A204.1 (cell line): ENCODE measurements at regions not wholly inside any gene's neighbourhood (a gene's known extent, or its start where the extent isn't known, plus 50 kb on each side); places are given as distances from the start of the nearest gene placed in this dataset.

Source experiments
- FAIRE-seq: peaks from 2 replicates; lab custom pipeline; 2012; peaks lifted over from hg19 to GRCh38; lab: Jason Lieb, UNC

DNA sequence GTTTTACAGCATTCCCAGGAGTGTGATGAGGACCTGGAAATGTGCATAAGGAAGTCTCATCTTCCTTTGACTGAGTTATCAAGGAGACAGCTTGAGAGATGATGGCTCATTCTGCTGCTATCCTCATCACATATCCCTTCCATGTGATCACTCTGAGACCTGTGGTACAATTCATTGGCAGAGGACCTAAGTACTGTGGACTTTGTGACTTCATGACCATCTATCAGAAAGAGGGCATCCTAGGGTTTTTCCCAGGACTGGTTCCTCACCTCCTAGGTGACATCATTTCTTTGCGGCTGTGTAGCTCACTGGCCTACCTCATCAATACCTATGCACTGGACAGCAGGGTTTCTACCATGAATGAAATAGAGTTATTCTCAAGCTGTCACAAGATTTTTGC is 172.1 kb upstream of the PLEKHG7 start:
- no peak for FAIRE-seq

- no peak for FAIRE-seq
These were observed 172.8 kb upstream of the PLEKHG7 start for GRCh38 chr12:92529944-92530343.

- no peak for FAIRE-seq
These were observed 174.2 kb upstream of the PLEKHG7 start for GRCh38 chr12:92528586-92528985.

DNA sequence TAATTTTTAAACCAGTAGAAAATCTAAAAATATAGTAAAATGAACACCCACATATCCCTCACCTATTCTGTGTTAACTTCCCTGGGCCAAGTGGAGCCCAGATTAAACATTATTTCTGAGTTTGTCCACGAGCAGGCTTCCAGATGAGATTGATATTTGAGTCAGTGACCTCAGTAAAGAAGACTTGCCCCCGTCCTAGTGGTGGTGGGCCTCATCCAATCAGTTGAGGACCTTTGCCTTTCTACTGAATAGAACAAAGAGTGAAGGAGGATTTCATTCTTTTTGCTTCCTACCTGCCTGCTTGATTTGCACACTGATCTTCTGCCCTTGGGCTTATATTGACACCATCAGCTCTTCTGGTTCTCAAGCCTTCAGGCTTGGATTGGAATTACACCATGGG is 174.7 kb upstream of the PLEKHG7 start:
- FAIRE-seq = no peak

DNA sequence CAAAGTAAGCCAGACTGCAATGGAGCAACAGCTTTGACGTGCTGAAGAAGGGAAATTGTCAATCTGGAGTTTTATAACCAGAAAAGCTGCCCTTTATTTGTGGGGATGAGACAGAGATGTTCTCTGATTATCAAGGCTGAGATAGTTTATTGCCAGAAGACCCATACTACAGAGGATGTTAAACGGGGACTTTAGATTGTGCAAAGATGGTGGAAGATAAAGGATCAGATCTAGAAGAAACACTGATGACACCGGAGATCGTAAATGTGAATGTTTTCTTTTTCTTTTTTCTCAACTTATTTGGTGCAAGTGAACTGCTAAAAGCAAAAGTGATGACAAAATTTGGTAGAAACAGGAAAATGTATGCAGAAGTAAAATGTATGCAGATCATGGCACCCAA is 178.3 kb upstream of the PLEKHG7 start:
- FAIRE-seq = no peak

DNA sequence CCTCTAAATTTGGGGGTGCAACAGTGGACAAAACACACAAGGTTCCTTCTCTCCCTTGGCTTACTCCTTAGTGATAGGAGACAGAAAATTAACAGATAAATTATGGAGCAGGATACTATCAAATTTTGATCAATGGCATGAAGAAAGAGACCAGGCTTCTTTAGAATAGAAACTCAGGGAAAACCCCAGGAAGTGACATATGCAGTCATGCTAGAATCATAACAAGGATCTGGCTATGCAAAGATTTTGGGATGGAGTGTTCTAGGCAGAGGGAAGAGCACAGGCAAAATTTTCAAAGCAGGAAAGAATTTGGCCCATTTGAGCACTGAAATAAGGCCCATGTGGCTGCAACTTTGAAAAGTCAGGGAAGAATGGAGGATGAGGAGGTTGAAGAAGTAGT is 182.3 kb upstream of the PLEKHG7 start:
- no peak for FAIRE-seq

GRCh38 chr12:92519284-92519683 is 183.5 kb upstream of the PLEKHG7 start:
- FAIRE-seq = no peak

DNA sequence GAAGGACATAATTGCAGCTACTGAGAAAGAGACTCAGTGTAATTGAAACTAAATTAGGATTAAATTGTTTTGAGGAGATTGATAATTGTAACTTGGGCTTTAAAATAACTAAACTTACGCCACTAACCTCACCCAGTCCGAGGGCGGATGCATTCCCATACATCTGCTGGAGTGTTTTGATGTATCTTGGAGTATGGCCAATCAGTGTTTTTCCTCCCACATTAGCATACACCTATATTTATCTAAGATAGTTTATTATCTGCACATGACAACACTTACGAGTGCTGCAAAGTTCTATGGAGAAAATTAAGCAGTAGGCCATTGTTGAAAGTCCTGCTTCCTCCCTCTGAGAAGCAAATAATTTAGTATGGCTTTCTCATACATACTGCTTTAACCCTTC is 184.7 kb upstream of the PLEKHG7 start:
- no peak for FAIRE-seq

GRCh38 chr12:92516277-92516600 is 186.6 kb upstream of the PLEKHG7 start:
- FAIRE-seq = no peak

DNA sequence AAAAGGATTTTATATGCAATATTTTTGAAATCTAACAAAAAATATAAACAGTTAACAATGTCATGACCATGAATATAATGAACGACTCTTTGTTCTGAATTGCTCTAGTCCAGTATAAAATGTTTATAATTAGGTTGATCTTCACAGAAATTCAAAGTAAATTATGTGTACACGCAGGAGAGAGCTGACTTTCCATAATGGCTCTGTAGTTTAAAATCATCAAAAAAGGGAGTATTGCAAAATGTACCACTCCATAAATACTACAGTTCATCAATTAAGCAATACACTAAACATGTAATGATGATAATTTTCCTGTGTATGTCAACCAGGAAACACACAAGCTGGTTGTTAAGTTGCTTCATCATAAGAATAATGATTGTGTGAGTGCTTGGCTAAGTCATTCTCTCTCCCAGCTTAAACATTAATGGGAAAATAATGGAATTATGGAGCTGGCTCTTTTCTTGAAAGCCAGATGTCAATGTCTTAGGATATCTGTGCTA is 189.5 kb upstream of the PLEKHG7 start:
- no peak for FAIRE-seq

DNA sequence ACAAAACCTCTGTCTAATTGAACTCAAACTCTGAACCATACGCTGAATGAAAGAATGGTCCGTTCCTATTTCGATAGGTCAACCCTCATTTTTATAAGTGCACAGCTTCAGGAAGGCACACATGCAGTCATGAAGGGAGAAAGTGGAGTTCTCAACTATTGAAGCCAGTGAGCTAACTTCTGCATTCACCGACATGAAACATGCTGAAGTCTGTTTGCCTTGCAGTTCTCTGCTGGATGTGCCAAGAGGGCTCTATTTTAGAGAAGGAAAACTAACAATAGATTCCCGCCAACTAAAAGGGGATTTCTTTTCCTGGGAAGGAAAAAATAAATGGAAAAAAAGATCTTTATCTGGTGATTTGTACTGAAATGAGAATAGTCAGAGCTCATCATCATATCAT is 191.0 kb upstream of the PLEKHG7 start:
- no peak for FAIRE-seq

GRCh38 chr12:92509156-92509738 is 193.5 kb upstream of the PLEKHG7 start:
- FAIRE-seq = no peak

DNA sequence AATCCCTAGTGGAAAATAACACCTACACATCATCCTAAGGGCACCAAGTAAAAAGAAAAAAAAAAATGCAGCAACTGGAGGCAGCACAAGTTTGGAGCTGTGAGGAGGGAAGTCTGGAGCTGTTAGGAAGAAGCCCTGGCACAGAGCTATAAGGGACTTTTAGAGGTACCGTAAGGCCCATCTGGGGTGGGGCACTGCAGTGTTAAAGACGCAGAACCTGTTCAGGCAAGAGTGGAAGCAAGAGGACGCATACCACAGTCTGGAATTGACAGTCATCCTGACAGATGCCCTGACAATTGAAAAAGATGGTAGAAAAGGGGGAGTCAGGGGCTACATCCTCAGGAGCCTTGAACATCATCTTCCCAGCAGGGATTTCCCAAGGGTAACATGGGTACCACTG is 195.9 kb upstream of the PLEKHG7 start:
- no peak for FAIRE-seq

DNA sequence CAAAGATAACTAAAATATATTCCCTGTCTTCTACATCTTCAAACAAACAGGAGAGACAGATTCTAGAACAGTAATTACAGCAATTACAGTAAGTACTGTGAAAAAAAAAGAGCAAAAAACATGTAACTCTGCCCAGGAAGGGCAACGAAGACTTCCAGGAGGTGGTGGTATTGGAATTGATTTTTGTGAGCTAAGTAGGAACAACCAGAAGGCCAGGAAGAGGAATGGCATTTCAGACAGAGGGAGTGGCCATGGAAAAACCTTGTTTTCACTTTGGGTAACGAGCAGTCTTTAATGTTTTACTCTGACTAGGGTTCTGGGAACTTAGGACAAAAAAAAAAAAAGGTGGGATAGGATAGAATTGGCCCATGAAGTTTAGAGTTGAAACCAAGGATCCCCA is 196.3 kb upstream of the PLEKHG7 start:
- no peak for FAIRE-seq

DNA sequence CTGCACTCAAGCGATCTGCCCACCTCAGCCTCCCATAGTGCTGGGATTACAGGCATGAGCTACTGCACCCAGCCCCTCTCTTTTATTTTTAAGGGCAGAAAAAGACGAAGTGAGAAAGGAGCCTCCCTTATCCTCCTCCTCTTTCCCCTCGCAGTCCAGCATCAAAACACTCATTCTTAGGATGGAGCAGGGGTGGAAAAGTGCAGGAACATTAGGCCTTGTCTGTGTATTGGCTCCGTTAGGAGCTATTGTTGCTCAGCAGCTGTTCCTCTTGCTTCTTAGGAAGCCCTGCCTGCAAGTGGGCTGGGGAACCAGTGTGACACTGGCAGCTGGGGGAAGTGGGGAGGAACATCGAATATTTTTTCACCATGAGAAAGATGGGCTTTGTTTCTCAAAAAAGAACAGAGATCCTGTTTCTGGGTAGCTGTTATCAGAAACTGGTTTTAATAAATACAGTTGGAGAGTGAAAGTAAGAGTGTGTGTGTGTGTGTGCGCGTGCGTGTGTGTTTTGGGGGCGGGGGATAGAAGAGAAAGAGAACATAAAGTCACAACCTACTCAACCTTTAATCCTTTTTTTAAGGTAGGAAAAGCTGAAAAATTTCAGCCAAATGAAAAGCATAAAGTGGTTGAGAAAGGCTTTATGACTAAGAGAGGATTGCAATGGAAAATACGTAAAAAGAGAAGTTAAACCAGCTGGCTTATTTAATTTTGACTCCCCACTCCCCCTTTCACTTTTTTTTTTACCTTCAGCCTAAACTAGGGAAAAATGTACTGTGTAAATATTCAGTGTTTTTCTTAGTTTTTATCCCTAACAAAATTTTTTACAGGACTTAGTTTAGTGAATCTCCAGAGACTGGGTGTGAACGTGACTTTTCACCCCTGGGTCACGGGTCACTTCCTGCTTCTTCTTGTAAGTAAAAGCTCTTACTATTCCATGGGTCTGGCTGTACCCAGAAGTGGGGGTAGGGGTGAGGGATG is 197.2 kb upstream of the PLEKHG7 start:
- no peak for FAIRE-seq

DNA sequence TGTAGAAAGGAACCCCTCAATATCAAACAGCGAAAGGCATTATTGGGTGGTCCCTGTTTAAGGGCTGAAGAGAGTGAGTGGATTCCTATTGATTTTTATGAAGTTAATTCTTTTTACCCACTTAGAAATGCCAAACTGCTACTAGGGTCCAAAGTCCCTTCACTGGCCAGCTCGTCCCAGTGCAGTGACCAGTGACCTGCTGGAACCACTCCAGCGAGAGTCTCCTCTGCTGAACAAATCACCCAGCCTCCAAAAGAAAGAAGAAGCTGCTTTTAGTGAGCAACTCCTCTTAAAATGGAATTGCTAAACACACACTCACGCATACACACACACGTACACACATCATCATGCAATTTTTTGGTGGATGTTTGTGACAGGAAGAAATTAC is 198.2 kb upstream of the PLEKHG7 start:
- FAIRE-seq = no peak

- FAIRE-seq = no peak
These were observed 198.7 kb upstream of the PLEKHG7 start for GRCh38 chr12:92503971-92504593.

GRCh38 chr12:92503029-92503931 is 199.5 kb upstream of the PLEKHG7 start:
- FAIRE-seq = no peak

DNA sequence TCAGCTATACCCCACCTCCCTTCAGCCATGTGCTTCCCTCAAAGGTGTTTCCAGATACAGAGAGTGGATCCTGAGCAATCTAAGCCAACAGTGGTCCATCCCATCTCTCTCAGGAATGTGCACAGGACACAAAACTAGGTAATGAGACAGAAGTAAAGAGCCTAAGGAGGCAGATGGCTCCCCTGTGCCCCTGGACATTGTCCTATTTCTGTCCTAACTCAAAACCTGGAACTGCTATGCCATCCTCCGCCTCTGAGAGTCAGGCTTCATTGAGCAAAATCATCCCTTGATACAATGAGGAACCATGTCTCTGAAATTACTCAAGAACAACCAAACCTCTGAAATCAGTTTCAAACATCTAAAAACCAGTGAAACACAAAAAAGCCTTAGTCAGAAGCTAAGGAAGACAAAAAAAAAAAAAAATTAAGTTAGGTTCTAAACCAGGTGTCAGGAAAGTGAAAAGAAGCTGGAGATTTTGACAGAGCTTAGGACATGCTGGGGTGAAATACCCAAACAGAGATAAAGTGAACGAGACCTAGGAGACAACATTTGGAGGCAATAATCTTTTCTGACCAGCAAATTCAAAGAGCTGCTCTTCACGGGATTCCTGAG is 200.3 kb upstream of the PLEKHG7 start:
- no peak for FAIRE-seq

- no peak for FAIRE-seq
These were observed 206.0 kb upstream of the PLEKHG7 start for GRCh38 chr12:92496790-92497189.

DNA sequence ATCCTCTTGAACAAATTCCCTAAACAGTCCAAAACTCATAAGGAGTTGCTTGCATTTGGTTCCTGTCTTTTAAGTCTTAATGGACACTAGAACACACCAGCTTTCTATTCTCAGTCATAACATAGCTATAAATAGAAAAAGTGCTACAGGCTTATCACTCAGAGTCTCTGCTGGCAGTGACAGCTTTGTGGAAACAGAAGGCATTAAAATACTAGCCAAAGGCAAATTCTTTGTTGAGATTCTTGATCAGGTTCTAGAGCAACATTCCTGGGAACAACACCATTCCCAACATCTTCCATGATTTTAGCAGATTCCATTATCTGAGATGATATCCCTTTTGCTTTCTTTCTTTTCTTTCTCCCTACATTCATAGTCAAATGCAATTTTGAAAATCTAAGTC is 207.7 kb upstream of the PLEKHG7 start:
- no peak for FAIRE-seq

DNA sequence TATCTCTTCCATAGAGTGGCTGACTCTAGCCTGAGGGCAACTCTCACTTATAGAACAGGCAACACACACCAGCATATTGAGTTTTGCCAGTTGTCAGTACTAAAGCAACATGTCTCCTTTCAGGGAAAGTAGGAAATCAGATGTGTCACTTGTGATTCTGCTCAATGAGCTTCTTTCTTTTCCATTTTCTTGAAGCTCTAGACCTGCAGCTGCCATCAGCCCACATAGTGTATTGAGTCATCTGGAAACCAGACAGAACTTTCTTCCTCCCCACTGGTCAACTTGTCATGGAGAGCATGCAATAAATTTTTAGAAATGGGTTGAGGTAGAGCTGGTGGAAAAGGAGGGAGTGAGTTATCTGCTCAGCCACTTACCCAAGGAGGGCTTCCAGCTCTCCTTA is 209.0 kb upstream of the PLEKHG7 start:
- FAIRE-seq = no peak
